Astrocyte (in vitro differentiated cells and primary cell): ENCODE measurements at regions not wholly inside any gene's neighbourhood (a gene's known extent, or its start where the extent isn't known, plus 50 kb on each side); places are given as distances from the start of the nearest gene placed in this dataset.
"Not testable (repeated sequence)": the region's sequence is repeated elsewhere in the genome, so short reads cannot be mapped to it uniquely, and the experiment has no call there.

Experiments used
- DNase-seq: peaks from one replicate; pipeline ENCODE4 v3.0.0-alpha.2; 2010; ENCODE audit warnings: low read depth
- FAIRE-seq: peaks from 2 replicates; lab custom pipeline; 2011; peaks lifted over from hg19 to GRCh38; lab: Jason Lieb, UNC
- H2AFZ ChIP-seq: 2 replicates; pipeline ENCODE4 v1.6.0; 2012; ENCODE audit warnings: low read depth, low read length, inconsistent platforms
- H3K27ac ChIP-seq: 2 replicates; pipeline ENCODE4 v1.5.1; 2011; ENCODE audit warnings: low read depth, low read length, inconsistent platforms
- H3K27me3 ChIP-seq: 2 replicates; pipeline ENCODE4 v1.6.0; 2011; ENCODE audit warnings: low read length, inconsistent platforms; ENCODE audit not compliant: insufficient read depth
- H3K36me3 ChIP-seq: 2 replicates; pipeline ENCODE4 v1.5.1; 2011; ENCODE audit warnings: low read length, inconsistent platforms; ENCODE audit not compliant: insufficient read depth
- H3K4me1 ChIP-seq: 2 replicates; pipeline ENCODE4 v1.5.1; 2011; ENCODE audit warnings: low read length, inconsistent platforms; ENCODE audit not compliant: insufficient read depth
- H3K4me2 ChIP-seq: 2 replicates; pipeline ENCODE4 v1.6.0; 2012; ENCODE audit warnings: low read length, inconsistent platforms
- H3K4me3 ChIP-seq: 2 replicates; pipeline ENCODE4 v1.5.1; 2011; ENCODE audit warnings: low read depth, mild to moderate bottlenecking, low read length, inconsistent platforms; ENCODE audit not compliant: insufficient read depth
- H3K79me2 ChIP-seq: 2 replicates; pipeline ENCODE4 v1.6.0; 2012; ENCODE audit warnings: mild to moderate bottlenecking, low read length, inconsistent platforms; ENCODE audit not compliant: insufficient read depth
- H3K9ac ChIP-seq: 2 replicates; pipeline ENCODE4 v1.6.0; 2012; ENCODE audit warnings: mild to moderate bottlenecking, low read length, inconsistent platforms
- H3K9me3 ChIP-seq: 2 replicates; pipeline ENCODE4 v1.5.1; 2012; ENCODE audit warnings: low read depth, mild to moderate bottlenecking, low read length, inconsistent platforms; ENCODE audit not compliant: insufficient read depth
- H4K20me1 ChIP-seq: 2 replicates; pipeline ENCODE4 v1.6.0; 2012; ENCODE audit warnings: low read length, inconsistent platforms; ENCODE audit not compliant: insufficient read depth
- H3K27ac Mint-ChIP-seq: one replicate; pipeline ENCODE4 v1.8.0; 2021; ENCODE audit warnings: mild to moderate bottlenecking, mixed read lengths; ENCODE audit not compliant: unreplicated experiment
- H3K27me3 Mint-ChIP-seq: one replicate; pipeline ENCODE4 v1.8.0; 2021; ENCODE audit warnings: low read depth, mixed read lengths; ENCODE audit not compliant: unreplicated experiment
- H3K36me3 Mint-ChIP-seq: one replicate; pipeline ENCODE4 v1.8.0; 2021; ENCODE audit warnings: low read depth, mixed read lengths; ENCODE audit not compliant: unreplicated experiment
- H3K4me1 Mint-ChIP-seq: one replicate; pipeline ENCODE4 v1.8.0; 2021; ENCODE audit warnings: low read depth, mixed read lengths; ENCODE audit not compliant: unreplicated experiment
- H3K4me3 Mint-ChIP-seq: one replicate; pipeline ENCODE4 v1.8.0; 2021; ENCODE audit warnings: mild to moderate bottlenecking, moderate library complexity, mixed read lengths; ENCODE audit not compliant: unreplicated experiment
- H3K9me3 Mint-ChIP-seq: one replicate; pipeline ENCODE4 v1.8.0; 2021; ENCODE audit warnings: mild to moderate bottlenecking, mixed read lengths; ENCODE audit not compliant: unreplicated experiment
- EZH2 ChIP-seq: IDR thresholded peaks from 2 replicates; pipeline ENCODE4 v1.6.1; 2012; ENCODE audit warnings: mild to moderate bottlenecking, low read length, inconsistent platforms; ENCODE audit not compliant: insufficient read depth
- TF ChIP-seq, protein P1 (sequence below): IDR thresholded peaks from 2 replicates; pipeline ENCODE4 v1.5.1; 2011; ENCODE audit warnings: low read depth, mild to moderate bottlenecking, inconsistent platforms, low read length, moderate library complexity; ENCODE audit not compliant: insufficient read depth

DNA sequence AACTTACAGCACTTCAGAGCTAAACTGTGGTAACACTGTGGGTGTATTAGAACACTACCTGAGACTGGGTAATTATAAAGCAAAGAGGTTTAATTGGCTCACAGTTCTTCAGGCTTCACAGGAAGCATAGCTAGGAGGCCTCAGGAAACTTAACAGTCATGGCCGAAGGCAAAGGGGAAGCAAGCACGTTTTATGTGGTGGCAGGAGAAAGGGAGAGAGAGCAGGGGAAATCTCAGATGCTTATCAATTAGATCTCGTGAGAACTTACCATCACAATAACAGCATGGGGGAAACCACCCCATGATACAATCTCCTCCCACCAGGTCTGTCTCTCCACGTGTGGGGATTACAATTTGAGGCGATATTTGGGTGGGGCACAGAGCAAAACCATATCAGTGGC, 512.6 kb downstream of the RERGL start:
- H3K9me3 ChIP-seq: no peaks in the 10 kb centered on the region
- H3K4me1 ChIP-seq: no peaks in the 10 kb centered on the region
- H3K27ac ChIP-seq: no peak overlapping the region
- no peak overlapping the region for H3K9ac ChIP-seq
- H3K9me3 Mint-ChIP-seq: no peaks in the 10 kb centered on the region
- no peaks in the 10 kb centered on the region for H3K27me3 Mint-ChIP-seq
- no peak overlapping the region for H2AFZ ChIP-seq
- H3K27me3 ChIP-seq: no peaks in the 10 kb centered on the region
- H3K27ac Mint-ChIP-seq: no peak overlapping the region
- H3K79me2 ChIP-seq: no peaks in the 10 kb centered on the region
- FAIRE-seq (no peak), DNase-seq (no peak)
- no peak overlapping the region for H3K4me3 ChIP-seq
- H3K36me3 Mint-ChIP-seq: no peaks in the 10 kb centered on the region
- no peaks in the 10 kb centered on the region for H3K36me3 ChIP-seq
- H4K20me1 ChIP-seq: no peaks in the 10 kb centered on the region
- no peak overlapping the region for H3K4me3 Mint-ChIP-seq
- no peaks in the 10 kb centered on the region for H3K4me1 Mint-ChIP-seq
- TF ChIP-seq, protein P1, sequence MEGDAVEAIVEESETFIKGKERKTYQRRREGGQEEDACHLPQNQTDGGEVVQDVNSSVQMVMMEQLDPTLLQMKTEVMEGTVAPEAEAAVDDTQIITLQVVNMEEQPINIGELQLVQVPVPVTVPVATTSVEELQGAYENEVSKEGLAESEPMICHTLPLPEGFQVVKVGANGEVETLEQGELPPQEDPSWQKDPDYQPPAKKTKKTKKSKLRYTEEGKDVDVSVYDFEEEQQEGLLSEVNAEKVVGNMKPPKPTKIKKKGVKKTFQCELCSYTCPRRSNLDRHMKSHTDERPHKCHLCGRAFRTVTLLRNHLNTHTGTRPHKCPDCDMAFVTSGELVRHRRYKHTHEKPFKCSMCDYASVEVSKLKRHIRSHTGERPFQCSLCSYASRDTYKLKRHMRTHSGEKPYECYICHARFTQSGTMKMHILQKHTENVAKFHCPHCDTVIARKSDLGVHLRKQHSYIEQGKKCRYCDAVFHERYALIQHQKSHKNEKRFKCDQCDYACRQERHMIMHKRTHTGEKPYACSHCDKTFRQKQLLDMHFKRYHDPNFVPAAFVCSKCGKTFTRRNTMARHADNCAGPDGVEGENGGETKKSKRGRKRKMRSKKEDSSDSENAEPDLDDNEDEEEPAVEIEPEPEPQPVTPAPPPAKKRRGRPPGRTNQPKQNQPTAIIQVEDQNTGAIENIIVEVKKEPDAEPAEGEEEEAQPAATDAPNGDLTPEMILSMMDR: no peak
- TF ChIP-seq EZH2: no peak
- H3K4me2 ChIP-seq: no peak overlapping the region

DNA sequence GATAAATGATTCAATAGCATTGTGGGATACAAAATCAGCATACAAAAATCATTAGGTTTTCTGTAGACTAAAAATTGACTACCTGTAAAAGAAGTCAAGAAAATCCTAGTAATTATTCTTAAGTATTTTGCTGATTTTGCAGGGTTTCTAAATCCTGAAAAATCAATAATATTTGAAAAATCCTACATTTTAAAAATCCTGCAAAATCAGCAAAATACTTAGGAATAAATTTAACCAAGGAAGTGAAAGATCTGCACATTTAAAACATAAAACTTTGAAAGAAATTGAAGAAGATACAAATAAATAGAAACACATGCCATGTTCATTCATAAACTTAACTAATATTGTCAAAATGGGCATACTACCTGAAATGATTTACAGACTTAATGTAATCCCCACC, 517.7 kb downstream of the RERGL start:
- DNase-seq (no peak), FAIRE-seq (no peak)
- H3K27me3 ChIP-seq: no peaks in the 10 kb centered on the region
- H3K4me3 ChIP-seq: no peak overlapping the region
- no peaks in the 10 kb centered on the region for H3K9me3 ChIP-seq
- H3K4me3 Mint-ChIP-seq: no peak overlapping the region
- H3K27ac Mint-ChIP-seq: no peak overlapping the region
- no peaks in the 10 kb centered on the region for H3K27me3 Mint-ChIP-seq
- no peaks in the 10 kb centered on the region for H3K36me3 Mint-ChIP-seq
- no peaks in the 10 kb centered on the region for H3K9me3 Mint-ChIP-seq
- no peaks in the 10 kb centered on the region for H3K4me1 Mint-ChIP-seq
- no peak overlapping the region for H3K27ac ChIP-seq
- no peaks in the 10 kb centered on the region for H4K20me1 ChIP-seq
- H3K36me3 ChIP-seq: no peaks in the 10 kb centered on the region
- no peak overlapping the region for H2AFZ ChIP-seq
- no peak for TF ChIP-seq EZH2
- TF ChIP-seq, protein P1: no peak
- H3K4me2 ChIP-seq: no peak overlapping the region
- no peaks in the 10 kb centered on the region for H3K4me1 ChIP-seq
- no peaks in the 10 kb centered on the region for H3K79me2 ChIP-seq
- no peak overlapping the region for H3K9ac ChIP-seq

- H3K4me1 Mint-ChIP-seq: no peaks in the 10 kb centered on the region
- H3K4me3 ChIP-seq: no peak overlapping the region
- no peak overlapping the region for H3K4me2 ChIP-seq
- H3K27me3 Mint-ChIP-seq: no peaks in the 10 kb centered on the region
- no peak overlapping the region for H2AFZ ChIP-seq
- TF ChIP-seq, protein P1: no peak
- TF ChIP-seq EZH2: no peak
- no peaks in the 10 kb centered on the region for H3K79me2 ChIP-seq
- no peaks in the 10 kb centered on the region for H3K27me3 ChIP-seq
- H3K9ac ChIP-seq: no peak overlapping the region
- no peaks in the 10 kb centered on the region for H3K36me3 Mint-ChIP-seq
- no peak overlapping the region for H3K27ac ChIP-seq
- no peaks in the 10 kb centered on the region for H3K9me3 ChIP-seq
- no peaks in the 10 kb centered on the region for H4K20me1 ChIP-seq
- no peaks in the 10 kb centered on the region for H3K9me3 Mint-ChIP-seq
- no peak overlapping the region for H3K27ac Mint-ChIP-seq
- H3K4me1 ChIP-seq: no peaks in the 10 kb centered on the region
- H3K36me3 ChIP-seq: no peaks in the 10 kb centered on the region
- H3K4me3 Mint-ChIP-seq: no peak overlapping the region
- DNase-seq (no peak), FAIRE-seq (no peak)
Measured at GRCh38 chr12:17571047-17571446, 518.9 kb downstream of the RERGL start.

DNA sequence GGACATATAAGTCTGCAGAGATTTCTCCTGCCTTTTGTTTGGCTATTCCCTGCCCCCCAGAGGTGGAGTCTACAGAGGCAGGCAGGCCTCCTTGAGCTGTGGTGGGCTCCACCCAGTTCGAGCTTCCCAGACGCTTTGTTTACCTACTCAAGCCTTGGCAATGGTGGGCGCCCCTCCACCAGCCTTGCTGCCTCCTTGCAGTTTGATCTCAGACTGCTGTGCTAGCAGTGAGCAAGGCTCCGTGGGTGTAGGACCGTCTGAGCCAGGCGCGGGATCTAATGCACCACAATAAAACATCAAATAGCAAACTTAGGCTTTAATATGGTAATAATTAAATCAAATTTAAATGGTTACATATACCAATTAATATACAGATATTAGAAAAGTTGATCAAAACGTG, 525.4 kb downstream of the RERGL start:
- H3K4me3 ChIP-seq, H3K9ac ChIP-seq, H3K27me3 ChIP-seq, H3K27me3 Mint-ChIP-seq, H2AFZ ChIP-seq, H3K4me2 ChIP-seq, FAIRE-seq, DNase-seq, H4K20me1 ChIP-seq, H3K27ac ChIP-seq, H3K79me2 ChIP-seq, H3K27ac Mint-ChIP-seq, H3K4me3 Mint-ChIP-seq, H3K36me3 Mint-ChIP-seq, H3K9me3 ChIP-seq, H3K4me1 Mint-ChIP-seq, H3K4me1 ChIP-seq, H3K36me3 ChIP-seq: not testable (repeated sequence)
- peaks cover 18% of the 10 kb centered on the region for H3K9me3 Mint-ChIP-seq
